ENCODE measurements at regions not wholly inside any gene's neighbourhood (a gene's known extent, or its start where the extent isn't known, plus 50 kb on each side); places are given as distances from the start of the nearest gene placed in this dataset.

DNA sequence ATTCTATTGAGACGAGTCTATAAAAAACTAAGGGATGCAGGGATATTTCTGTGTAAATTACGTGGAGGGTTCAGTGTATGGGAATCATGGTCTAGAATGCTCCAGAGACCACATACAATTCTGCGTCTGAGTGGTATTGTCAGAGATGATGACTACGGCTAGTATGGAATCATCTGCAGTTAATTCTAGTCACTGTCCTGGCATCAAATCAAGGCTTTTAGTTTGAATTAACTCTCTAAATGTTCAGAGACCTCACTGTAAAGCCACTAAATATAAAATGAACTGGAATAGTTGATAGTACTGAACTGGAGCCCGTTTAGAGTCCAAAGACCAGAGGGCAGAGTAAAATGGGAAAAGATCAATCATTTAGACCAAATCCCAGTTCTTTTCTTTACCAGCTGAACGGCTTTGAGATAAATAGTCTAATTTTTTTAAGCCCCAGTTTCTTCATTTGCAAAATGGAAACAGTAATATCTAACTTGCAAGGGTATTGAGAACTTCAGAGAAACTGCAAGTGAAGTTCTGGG, 599.8 kb downstream of the EBF1 start:
- TF ChIP-seq EZH2phosphoT487 (IDR thresholded peaks at IDR 0.05; ENCODE audit: borderline replicate concordance, low read length) (no peak), EZH2 (IDR thresholded peaks at IDR 0.05; ENCODE audit: low read length, unreplicated experiment) (no peak)
- TF ChIP-seq, protein P1, sequence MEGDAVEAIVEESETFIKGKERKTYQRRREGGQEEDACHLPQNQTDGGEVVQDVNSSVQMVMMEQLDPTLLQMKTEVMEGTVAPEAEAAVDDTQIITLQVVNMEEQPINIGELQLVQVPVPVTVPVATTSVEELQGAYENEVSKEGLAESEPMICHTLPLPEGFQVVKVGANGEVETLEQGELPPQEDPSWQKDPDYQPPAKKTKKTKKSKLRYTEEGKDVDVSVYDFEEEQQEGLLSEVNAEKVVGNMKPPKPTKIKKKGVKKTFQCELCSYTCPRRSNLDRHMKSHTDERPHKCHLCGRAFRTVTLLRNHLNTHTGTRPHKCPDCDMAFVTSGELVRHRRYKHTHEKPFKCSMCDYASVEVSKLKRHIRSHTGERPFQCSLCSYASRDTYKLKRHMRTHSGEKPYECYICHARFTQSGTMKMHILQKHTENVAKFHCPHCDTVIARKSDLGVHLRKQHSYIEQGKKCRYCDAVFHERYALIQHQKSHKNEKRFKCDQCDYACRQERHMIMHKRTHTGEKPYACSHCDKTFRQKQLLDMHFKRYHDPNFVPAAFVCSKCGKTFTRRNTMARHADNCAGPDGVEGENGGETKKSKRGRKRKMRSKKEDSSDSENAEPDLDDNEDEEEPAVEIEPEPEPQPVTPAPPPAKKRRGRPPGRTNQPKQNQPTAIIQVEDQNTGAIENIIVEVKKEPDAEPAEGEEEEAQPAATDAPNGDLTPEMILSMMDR (conservative IDR thresholded peaks at IDR 0.05; ENCODE audit: low read depth, low read length) = no peak

All from PC-3 (cell line).